GM12878 (cell line): ENCODE measurements at regions not wholly inside any gene's neighbourhood (a gene's known extent, or its start where the extent isn't known, plus 50 kb on each side); places are given as distances from the start of the nearest gene placed in this dataset.

Experiments used
- ATAC-seq: fragments of 200-7000 bp; cut with Tn5 transposase; 3 replicates; pipeline ENCODE4 v1.9.1; 2020; ENCODE audit warnings: mild to moderate bottlenecking, moderate library complexity
- BruUV-seq: library from RNA; stranded (reverse); fragments of 400-500 nt; replicated peaks from 2 replicates; lab custom pipeline; 2021; lab: Mats Ljungman, UMichigan
- CTCF ChIA-PET: fragments of 300-600 bp; sonication (Branson Sonifier 250); formaldehyde crosslinking; extraction: SDS; loops from one replicate; lab custom pipeline; 2021; ENCODE audit warnings: inconsistent platforms; lab: Yijun Ruan, JAX
- POLR2A ChIA-PET: fragments of 350-600 bp; formaldehyde crosslinking; extraction: SDS; loops from one replicate; lab custom pipeline; 2021; ENCODE audit warnings: inconsistent platforms; lab: Charles Lee
- RAD21 ChIA-PET: fragments of 300-600 bp; sonication (Branson Sonifier 250); formaldehyde crosslinking; loops from one replicate; lab custom pipeline; 2023; ENCODE audit warnings: antibody characterized with exemption; ENCODE audit not compliant: unreplicated experiment; lab: Charles Lee
- SMC1A ChIA-PET: fragments of 300-600 bp; sonication (Branson Sonifier 250); formaldehyde crosslinking; loops from one replicate; lab custom pipeline; 2023; ENCODE audit not compliant: unreplicated experiment, uncharacterized antibody; lab: Charles Lee
- DNase-seq: peaks from one replicate; pipeline ENCODE4 v3.0.0-alpha.2; 2011; ENCODE audit warnings: low read depth, low spot score
- FAIRE-seq: peaks from 3 replicates; lab custom pipeline; 2011; peaks lifted over from hg19 to GRCh38; lab: Jason Lieb, UNC
- H2AFZ ChIP-seq: 2 replicates; pipeline ENCODE4 v1.6.0; 2011; ENCODE audit warnings: low read depth, low read length, control low read depth; ENCODE audit not compliant: control insufficient read depth
- H3K27ac ChIP-seq: 2 replicates; pipeline ENCODE4 v1.5.1; 2011; ENCODE audit warnings: control low read depth; ENCODE audit not compliant: control insufficient read depth, insufficient read depth
- H3K27me3 ChIP-seq, 2 experiments: replicated peaks in 1 of 2; 2 replicates each; pipeline versions ENCODE4 v1.6.0 to v1.6.1; 2011; ENCODE audit warnings: low read length in 1 of 2; ENCODE audit not compliant: control insufficient read depth in 2 of 2, insufficient read depth in 2 of 2
- H3K36me3 ChIP-seq, 2 experiments: 2 replicates each; pipeline ENCODE4 v1.5.1; 2011; ENCODE audit warnings: low read length in 1 of 2; ENCODE audit not compliant: control insufficient read depth in 2 of 2, insufficient read depth in 2 of 2
- H3K4me1 ChIP-seq: 2 replicates; pipeline ENCODE4 v1.6.1; 2011; ENCODE audit warnings: mild to moderate bottlenecking, low read length, moderate library complexity, mixed read lengths; ENCODE audit not compliant: control insufficient read depth, insufficient read depth
- H3K4me2 ChIP-seq: 2 replicates; pipeline ENCODE4 v1.6.0; 2011; ENCODE audit warnings: control low read depth; ENCODE audit not compliant: control insufficient read depth, insufficient read depth
- H3K4me3 ChIP-seq: fragments of 200-600 bp; sonication (generic); 2 replicates; pipeline ENCODE4 v1.5.1; 2016
- H3K79me2 ChIP-seq: 2 replicates; pipeline ENCODE4 v1.6.0; 2011; ENCODE audit warnings: low read length; ENCODE audit not compliant: control insufficient read depth, insufficient read depth
- H3K9ac ChIP-seq: 2 replicates; pipeline ENCODE4 v1.8.0; 2011; ENCODE audit warnings: low read length, control low read depth, mixed read lengths; ENCODE audit not compliant: control insufficient read depth, insufficient read depth
- H3K9me3 ChIP-seq: replicated peaks from 3 replicates; pipeline ENCODE4 v1.5.1; 2011; ENCODE audit warnings: mild to moderate bottlenecking, low read length; ENCODE audit not compliant: control insufficient read depth, insufficient read depth
- H4K20me1 ChIP-seq: 2 replicates; pipeline ENCODE4 v1.6.0; 2011; ENCODE audit not compliant: control insufficient read depth, insufficient read depth
- ATF3 ChIP-seq: IDR thresholded peaks from 2 replicates; pipeline ENCODE4 v1.6.1; 2011; ENCODE audit warnings: low read depth, mild to moderate bottlenecking, low read length, moderate library complexity, borderline replicate concordance; ENCODE audit errors: extremely low read depth
- BCL11A ChIP-seq: IDR thresholded peaks from 2 replicates; pipeline ENCODE4 v1.6.1; 2011; ENCODE audit warnings: low read depth, low read length
- BHLHE40 ChIP-seq, 2 experiments: fragments of 450-650 bp in 1 of 2; IDR thresholded peaks; 2 replicates each; pipeline ENCODE4 v1.6.1; 2011 to 2017; ENCODE audit warnings: low read depth in 2 of 2, borderline replicate concordance in 1 of 2, improper control_type of control experiment in 1 of 2, low read length in 1 of 2, mild to moderate bottlenecking in 1 of 2
- FOXK2 ChIP-seq: fragments of 450-650 bp; IDR thresholded peaks from 2 replicates; pipeline ENCODE4 v1.6.1; 2017; ENCODE audit warnings: mild to moderate bottlenecking, moderate library complexity
- HDGF ChIP-seq: fragments of 450-650 bp; IDR thresholded peaks from 2 replicates; pipeline ENCODE4 v1.6.1; 2016; ENCODE audit warnings: antibody characterized with exemption
- PML ChIP-seq: IDR thresholded peaks from 2 replicates; pipeline ENCODE4 v1.6.1; 2012; ENCODE audit warnings: low read length, inconsistent platforms
- RAD51 ChIP-seq: fragments of 450-650 bp; IDR thresholded peaks from 2 replicates; pipeline ENCODE4 v1.6.1; 2016; ENCODE audit warnings: moderate library complexity, mild to moderate bottlenecking, inconsistent platforms
- RFX5 ChIP-seq: IDR thresholded peaks from 2 replicates; pipeline ENCODE4 v1.6.1; 2011; ENCODE audit warnings: low read depth, low read length, improper control_type of control experiment
- SRF ChIP-seq, 2 experiments: IDR thresholded peaks; 2 replicates each; pipeline ENCODE4 v1.6.1; 2011; ENCODE audit warnings: low read depth in 2 of 2, low read length in 2 of 2, mild to moderate bottlenecking in 1 of 2, moderate library complexity in 1 of 2
- SUZ12 ChIP-seq: fragments of 200-600 bp; sonication (generic); IDR thresholded peaks from one replicate; pipeline ENCODE4 v1.6.1; 2018; ENCODE audit warnings: antibody characterized with exemption, mild to moderate bottlenecking; ENCODE audit not compliant: unreplicated experiment
- TBL1XR1 ChIP-seq: IDR thresholded peaks from 2 replicates; pipeline ENCODE4 v1.6.1; 2012; ENCODE audit warnings: low read depth, low read length, improper control_type of control experiment
- YY1 ChIP-seq: IDR thresholded peaks from 2 replicates; pipeline ENCODE4 v1.6.1; 2011; ENCODE audit warnings: low read depth, mild to moderate bottlenecking, low read length
- WGBS: methylation state at CpG from one replicate; pipeline ENCODE4 v1.1.6; 2016; ENCODE audit warnings: low lambda C conversion rate; ENCODE audit not compliant: insufficient replicate concordance, insufficient coverage; ENCODE audit errors: missing lambda C conversion rate; 5-methylcytosine and 5-hydroxymethylcytosine counted together
- in situ Hi-C: fragments of 300-500 bp; cut with MboI; formaldehyde crosslinking; loops from 9 replicates; pipeline ENCODE4 v1.14.3; 2018; ENCODE audit warnings: mixed read lengths
- intact Hi-C: fragments of 100-400 bp; cut with micrococcal nuclease; formaldehyde crosslinking; loops from one replicate; pipeline ENCODE4 v1.14.2; 2022; ENCODE audit not compliant: unreplicated experiment

GRCh38 chr1:47593013-47593568 is 155.2 kb downstream of the FOXD2 start:
- CTCF ChIA-PET = no interaction called here
- H4K20me1 ChIP-seq = no peaks in the 10 kb centered on the region
- H3K4me3 ChIP-seq = no peak overlapping the region
- no peaks in the 10 kb centered on the region for H3K79me2 ChIP-seq
- H3K9me3 ChIP-seq = no peaks in the 10 kb centered on the region
- no peak for TF ChIP-seq FOXK2
- no peak for TF ChIP-seq BHLHE40 (IDR thresholded peaks at IDR 0.05; ENCODE audit: borderline replicate concordance in 1 of 2, low read depth in 2 of 2, low read length in 1 of 2)
- no peak for TF ChIP-seq HDGF
- peak; percentile 43 for TF ChIP-seq SUZ12
- no peak for TF ChIP-seq RFX5
- no peaks in the 10 kb centered on the region for H3K36me3 ChIP-seq
- RAD21 ChIA-PET = no interaction called here
- POLR2A ChIA-PET = no interaction called here
- no peak overlapping the region for H2AFZ ChIP-seq
- H3K4me2 ChIP-seq = no peak overlapping the region
- 11% methylated on average over 44 of the region's 47 CpGs for WGBS
- H3K27ac ChIP-seq = no peak overlapping the region
- in situ Hi-C loops = no loop called here
- no peaks in the 10 kb centered on the region for H3K4me1 ChIP-seq
- ATAC-seq = no peak
- H3K9ac ChIP-seq = no peak overlapping the region
- SMC1A ChIA-PET = no interaction called here
- no TSS peak for BruUV-seq
- intact Hi-C loops = no loop called here
- no peak for DNase-seq
- H3K27me3 ChIP-seq = peaks cover 2 to 4% of the 10 kb centered on the region in 2 experiments; a peak in 2 of 4 replicates
- no peak for FAIRE-seq

GRCh38 chr1:47593598-47594285 is 155.9 kb downstream of the FOXD2 start:
- no peak overlapping the region for H2AFZ ChIP-seq
- H4K20me1 ChIP-seq = no peaks in the 10 kb centered on the region
- H3K4me3 ChIP-seq = no peak overlapping the region
- H3K4me1 ChIP-seq = no peaks in the 10 kb centered on the region
- H3K4me2 ChIP-seq = no peak overlapping the region
- ChIA-PET SMC1A (no interaction called here), CTCF (no interaction called here), RAD21 (no interaction called here), POLR2A (no interaction called here)
- no peaks in the 10 kb centered on the region for H3K9me3 ChIP-seq
- H3K27ac ChIP-seq = no peak overlapping the region
- no peak overlapping the region for H3K9ac ChIP-seq
- BruUV-seq = no TSS peak
- intact Hi-C loops = no loop called here
- FAIRE-seq = no peak
- 39% methylated on average over 7 of the region's 12 CpGs for WGBS
- H3K36me3 ChIP-seq = no peaks in the 10 kb centered on the region
- in situ Hi-C loops = no loop called here
- H3K27me3 ChIP-seq = peaks cover 2 to 4% of the 10 kb centered on the region in 2 experiments; a peak in 2 of 4 replicates
- DNase-seq = no peak
- TF ChIP-seq YY1 (no peak), SRF (IDR thresholded peaks at IDR 0.05; ENCODE audit: low read depth in 2 of 2, low read length in 2 of 2) (no peak), TBL1XR1 (no peak), ATF3 (no peak), BCL11A (no peak), SUZ12 (no peak), PML (no peak), RAD51 (no peak)
- TF ChIP-seq, all 136 proteins: peak for 0
- ATAC-seq = no peak
- no peaks in the 10 kb centered on the region for H3K79me2 ChIP-seq
